Hippocampal formation (tissue), 2 donors: ENCODE measurements at regions not wholly inside any gene's neighbourhood (a gene's known extent, or its start where the extent isn't known, plus 50 kb on each side); places are given as distances from the start of the nearest gene placed in this dataset.

Experiments
- DNase-seq, 2 donors: peaks; one replicate each; lab custom pipeline; 2025; lab: John Stamatoyannopoulos, UW

DNA sequence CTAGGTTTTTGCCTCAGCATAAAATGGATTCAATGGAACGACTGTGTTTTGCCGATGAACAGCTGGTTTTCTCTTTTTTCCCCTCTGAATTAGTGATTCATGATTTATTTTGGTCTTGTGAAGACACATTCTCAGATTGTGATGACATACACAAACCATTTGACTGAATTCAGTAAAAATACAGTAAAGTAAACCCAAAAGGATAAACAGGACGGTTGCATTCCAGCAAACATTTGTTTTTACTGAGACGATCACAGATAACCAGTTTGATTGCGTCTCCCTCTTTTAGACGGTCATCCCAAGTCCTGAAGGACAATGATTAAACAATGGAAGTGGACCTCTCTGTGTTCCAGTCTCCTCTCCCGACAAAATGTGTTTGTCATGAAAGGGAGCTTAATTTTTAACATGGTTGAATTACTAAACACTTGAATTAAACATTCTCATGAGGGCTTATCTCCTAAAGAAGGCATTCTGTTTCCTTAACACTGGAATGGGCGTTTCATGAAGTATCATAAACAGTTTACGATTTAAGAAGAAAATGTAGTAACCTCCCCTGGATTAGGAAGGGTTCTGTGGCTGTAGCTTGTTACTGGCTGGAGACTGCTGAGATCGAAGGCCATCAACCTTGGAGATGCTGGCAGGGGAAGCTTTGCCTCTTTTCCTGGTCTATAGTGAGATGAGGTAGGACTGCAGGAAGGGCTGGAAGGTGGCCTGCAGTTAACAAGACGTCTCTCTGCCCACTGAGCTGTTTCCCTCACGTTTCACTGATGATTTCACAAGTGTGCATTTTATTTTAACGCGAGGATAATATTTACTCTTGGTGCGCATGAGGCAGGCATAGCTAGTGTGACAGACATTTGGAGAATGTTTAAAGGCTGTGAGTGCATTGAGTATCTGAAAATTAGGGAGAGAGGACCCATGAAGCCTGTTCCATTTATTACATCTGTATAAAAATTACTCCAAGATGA, 457.9 kb downstream of the FGF9 start:
- no peak for DNase-seq

DNA sequence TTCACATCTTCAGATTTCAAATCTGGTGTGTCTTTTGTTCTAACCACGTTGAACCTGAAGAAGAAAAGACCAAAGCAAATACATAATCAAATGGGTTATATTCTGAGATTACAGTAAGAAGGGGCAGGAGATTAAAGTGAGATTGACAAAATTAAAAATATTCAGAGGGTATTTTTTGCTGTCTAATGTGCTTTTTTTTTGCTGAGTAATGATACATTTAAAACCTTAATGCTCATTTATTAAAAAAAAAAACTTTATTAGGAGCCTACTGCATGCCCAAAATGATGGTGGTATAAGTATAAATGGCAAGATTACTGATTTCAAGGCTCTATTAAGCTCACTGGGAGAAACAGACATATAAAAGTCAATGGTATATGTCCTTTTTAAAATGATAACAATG, 459.4 kb downstream of the FGF9 start:
- DNase-seq = no peak

DNA sequence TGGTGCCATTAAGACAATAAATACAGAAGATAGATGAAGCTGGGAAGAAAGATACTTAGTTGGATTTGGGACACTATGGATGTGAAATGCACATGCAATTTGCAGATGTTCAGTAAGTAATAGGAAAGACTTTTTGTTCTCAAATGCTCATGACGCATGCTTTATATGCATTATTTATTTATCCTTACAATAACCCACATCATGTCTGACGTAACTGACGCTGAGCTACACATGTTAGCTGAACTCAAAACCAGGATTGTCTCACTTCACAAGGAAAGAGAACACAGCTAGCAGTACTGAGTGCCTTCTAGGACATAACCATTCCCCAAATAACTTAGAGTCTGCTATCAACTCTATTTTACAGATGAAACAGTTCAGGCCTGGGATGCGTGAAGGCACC, 463.4 kb downstream of the FGF9 start:
- no peak for DNase-seq

DNA sequence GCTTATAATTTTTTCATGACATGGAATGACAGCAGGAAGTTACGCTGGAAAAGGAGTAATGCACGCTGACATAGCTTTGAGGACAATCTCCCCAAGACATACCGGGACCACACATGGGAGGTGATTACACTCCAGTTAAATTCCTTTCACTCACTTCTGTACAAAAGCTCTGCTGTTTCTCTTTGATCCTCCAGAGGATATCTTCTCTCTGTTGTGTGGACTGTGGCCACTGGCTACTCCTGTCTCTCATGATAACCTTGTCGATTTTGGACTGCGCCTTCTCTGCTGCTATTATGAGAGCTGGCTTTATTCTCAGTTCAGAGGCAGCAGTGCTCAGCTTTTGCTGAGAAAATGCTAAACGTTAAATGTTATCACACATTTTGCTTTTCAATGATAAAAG, 464.6 kb downstream of the FGF9 start:
- DNase-seq = no peak

DNA sequence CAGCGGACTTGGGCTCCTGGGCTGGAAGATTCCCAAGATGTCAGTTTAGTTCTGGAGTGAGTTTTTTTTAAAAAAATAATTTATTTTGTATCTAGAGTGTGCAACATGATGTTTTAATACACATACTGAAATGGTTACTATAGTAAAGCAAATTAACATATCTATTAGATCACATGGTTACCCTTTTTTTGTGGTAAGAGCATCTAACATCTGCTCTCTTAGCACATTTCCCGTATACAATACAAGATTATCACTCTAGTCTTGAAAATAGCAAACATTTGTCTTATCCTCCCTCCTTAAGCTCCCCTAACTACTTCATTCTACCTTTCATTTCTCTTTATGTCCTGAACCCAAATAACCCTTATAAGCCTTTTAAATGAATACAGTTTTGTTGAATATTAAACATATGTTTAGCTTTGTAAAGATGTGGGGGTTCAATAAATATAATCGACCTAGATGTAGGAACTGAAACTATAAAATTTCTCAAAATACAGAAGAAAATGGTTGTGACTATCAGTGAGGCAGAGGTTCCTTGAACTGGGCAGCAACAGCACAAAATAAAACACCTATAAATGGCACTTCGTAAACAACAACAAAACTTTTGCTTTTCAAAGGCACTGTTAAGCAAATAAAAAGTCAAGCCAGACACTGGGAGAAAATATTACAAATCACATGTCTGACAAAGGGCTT, 466.6 kb downstream of the FGF9 start:
- no peak for DNase-seq

DNA sequence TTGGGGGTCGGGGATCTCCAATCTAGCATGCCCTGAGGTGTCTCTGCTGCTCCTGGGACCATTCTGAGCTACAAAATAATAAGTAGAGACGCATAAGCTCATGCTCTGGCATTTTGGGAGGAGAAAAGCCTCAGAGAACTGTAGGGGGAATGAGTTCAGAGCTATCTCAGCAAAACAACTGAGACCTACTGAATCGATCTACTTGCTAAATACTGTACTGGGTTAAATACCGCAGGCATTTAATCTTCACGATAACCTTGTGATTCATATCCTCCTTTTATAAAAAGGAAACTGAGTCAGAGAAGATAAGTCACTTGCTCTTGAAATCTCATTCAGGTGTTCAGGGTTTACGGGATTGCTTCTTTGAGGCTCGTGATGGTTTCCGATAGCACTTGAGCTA, 468.1 kb downstream of the FGF9 start:
- DNase-seq = no peak

DNA sequence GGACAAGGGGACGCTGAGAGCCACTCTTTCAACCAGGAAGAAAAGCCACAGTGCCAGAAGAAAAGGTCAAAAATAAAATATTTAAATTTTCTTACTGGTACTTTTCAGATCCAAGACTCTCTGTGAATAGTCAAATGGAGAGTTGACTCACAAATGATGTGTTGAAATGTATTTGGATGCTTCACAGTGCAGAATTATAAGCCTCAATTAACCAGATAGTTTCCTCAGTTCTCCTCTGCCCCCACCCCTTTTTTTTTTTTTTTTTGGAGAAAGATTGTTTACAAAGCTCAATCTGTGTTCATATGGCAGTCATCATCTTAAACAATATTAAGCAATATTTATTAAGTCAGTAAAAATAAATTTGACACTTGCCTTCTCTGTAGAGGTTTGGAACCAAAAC, 470.8 kb downstream of the FGF9 start:
- no peak for DNase-seq

DNA sequence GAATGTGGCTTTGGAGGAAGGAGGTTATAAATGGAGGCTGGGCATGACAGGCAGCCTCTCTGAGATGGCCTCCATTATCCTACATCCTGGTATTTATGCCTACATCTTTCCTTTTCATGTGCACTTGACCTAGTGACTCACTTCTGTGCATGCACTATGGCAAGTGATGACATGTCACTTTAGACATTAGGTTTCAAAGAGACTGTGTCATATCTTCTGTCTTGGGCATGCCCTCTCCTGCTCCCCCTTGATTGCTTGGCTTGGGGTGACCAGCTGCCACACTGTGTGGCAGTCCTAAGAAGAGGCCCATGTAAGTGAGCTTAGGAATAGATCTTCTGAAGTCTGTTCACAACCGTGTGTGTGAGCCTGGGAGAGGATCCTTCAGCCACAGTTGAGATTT, 472.8 kb downstream of the FGF9 start:
- DNase-seq = no peak

DNA sequence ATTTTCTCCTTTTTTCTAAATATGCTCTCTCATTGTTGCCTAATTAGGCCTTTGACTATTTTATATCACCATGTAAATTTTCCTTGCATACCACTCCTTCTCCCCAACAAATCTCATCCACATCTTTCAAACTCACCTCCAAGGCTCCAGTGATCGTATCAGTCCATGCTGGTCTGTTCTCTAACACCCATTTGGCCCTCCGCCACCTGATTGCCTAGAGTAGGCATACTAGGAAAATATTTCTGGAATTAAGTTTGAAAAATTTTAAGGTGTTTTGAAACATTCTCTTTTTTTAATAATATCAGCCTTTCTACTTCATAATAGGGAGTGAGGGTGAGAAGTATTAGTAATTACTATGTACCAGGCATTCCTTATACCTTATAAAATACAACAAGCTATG, 473.9 kb downstream of the FGF9 start:
- no peak for DNase-seq

DNA sequence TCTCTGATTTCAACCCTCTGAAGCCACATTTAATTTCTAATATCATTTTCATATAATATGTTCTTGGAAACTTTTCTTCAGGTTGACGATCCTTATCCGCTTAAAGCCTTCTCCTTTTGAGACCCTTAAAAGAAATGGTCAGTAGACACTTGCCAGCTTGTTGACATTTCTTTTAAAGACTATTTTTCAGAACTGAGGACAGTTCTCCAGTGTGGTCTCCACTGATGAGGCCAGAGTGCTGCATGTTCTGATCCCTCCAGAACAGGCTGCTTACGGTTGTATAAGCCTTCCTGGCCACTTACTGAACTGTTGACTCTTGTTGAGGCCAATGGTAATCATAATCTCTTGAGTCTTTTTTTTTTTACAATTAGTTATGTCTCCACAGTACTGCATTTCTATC, 477.3 kb downstream of the FGF9 start:
- DNase-seq = no peak

DNA sequence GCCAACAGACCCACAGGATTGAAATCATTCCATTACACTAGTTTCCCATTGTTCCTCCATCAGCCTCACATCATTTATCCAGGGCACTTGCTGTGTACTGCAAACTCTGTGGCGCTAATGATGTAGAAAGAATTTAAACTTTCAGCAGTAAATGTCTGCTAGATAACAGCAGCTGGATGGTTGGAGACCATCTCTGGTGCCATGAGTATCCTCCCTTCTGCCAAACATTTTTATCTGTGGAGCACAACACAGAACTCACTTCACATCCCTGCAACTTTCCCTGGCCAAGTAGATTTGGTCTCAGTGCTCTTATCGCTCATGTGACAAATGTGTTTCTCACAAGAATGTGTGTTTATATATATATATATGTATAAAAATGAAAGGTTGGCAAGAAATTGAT, 481.9 kb downstream of the FGF9 start:
- no peak for DNase-seq

DNA sequence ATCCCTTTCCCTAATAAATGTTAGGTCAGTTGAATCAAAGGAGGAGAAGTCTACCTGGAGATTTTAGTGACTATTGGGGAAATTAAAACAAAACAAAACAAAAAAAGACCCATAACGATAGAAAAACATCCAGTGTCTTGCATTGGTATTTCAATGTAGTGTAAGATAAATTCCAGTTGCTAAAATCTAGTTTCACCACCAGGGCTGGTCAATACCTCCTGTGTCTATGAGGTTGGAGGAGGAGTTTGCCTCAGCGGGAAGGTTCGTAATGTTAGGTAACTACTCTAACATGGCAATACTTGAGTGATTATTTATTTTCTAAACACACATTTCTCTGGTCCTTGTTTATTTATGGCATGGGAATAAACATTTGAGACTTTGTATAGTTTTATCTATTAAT, 483.2 kb downstream of the FGF9 start:
- no peak for DNase-seq

DNA sequence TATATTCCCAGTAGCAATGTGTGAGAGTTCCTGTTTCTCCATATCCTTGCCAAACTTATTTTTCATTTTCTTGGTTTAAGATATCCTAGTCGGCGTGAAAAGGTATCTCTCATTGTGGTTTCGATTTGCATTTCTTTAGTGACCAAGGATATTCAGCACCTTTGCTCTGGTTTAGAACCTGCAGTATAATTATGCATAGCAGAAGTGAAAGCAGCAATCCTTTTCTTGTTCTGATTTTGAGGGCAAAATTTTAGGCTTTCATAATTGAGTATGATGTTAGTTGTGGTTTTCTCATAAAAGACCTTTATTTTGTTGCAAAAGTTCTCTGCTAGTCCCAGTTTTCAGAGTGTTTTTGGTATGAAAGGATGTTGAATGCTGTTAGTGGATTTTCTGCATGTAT, 491.0 kb downstream of the FGF9 start:
- no peak for DNase-seq

DNA sequence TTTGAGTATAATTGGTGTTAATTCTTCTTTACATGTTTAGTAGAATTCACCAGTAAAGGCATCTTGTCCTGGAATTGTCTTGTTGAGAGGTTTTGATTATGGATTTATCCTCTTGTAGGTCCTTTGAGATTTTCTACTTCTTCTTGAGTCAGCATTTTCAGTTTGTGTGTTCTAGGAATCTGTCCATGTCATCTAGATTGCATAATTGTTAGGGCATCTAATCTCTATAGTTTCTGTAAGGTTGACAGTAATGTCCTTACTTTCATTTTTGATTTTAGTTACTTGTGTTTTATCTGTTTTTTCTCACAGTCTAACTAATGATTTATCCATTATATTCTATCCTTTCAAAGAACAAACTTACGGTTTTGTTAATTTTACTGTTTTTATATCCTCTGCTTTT, 492.0 kb downstream of the FGF9 start:
- no peak for DNase-seq

DNA sequence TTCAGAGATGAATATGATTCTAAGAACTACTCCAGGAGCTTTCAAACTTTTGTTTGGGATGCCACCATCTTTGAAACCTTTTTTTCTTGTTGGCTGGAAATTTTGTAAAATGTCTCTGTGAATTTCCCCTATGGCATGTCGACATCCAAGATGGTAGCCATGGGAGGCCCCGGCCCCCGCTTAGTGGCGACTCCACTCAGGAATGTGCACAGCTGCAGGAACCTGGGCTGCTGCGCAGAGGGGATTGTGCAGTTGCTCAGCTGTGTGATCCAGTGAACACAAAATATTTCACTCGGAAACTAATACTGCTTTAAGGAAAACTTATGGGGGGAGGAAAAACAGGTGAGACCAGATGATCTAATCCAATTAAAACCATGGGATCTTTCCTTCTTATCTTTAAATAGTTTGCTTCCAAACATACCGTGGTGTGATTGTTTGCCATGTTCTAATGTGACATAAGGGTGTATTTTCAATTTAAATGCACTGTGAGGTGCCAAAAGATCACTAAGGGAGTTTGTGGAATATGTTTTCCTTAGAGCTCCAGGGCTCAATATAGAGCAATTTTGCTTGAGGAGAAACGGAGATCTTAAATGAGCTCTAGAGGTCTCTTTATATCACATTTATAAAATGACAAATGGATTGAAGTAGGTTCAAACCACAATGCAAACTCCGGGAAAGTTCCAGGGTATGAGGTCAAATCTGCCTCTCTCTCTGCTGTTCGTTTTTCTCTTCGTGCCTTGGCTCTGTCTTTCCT, 497.7 kb downstream of the FGF9 start:
- DNase-seq = no peak

DNA sequence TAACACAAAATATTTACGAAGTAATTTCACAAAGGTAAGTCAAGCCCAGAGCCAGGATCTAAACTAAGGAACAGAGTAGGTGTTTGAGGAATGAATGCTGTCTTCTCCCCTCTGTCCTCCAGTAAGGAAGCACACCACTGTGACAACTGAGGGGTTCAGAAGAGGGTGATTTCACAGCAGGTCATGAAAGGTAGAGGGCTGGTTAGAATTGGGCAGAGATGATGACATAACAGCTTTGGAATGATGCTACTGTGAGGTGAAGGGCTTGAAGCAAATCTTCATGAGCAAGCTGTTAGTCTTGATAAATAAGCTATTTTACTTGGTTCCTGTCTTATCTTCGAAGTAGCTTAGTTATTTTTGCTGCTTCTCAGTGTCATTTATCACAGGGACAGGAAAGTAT, 498.6 kb downstream of the FGF9 start:
- DNase-seq = no peak

DNA sequence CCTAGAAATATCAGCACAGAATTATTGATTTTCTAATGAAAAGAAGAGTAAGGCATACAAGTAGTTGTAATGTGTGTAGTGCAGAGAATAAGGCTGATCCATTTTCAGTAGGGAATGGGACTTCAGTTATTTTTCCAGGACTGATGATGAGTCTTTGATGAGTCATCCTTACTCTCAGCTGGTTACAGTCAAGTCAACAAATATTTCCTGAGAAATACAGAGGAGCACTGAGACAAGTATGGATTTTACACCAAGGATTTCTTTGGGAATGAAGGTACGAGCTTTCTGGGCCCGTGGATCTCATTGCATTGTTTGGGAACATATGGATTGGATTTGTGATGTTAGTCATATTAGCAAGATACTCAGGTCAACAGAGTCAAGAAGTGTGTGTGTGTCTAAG, 502.7 kb downstream of the FGF9 start:
- no peak for DNase-seq

DNA sequence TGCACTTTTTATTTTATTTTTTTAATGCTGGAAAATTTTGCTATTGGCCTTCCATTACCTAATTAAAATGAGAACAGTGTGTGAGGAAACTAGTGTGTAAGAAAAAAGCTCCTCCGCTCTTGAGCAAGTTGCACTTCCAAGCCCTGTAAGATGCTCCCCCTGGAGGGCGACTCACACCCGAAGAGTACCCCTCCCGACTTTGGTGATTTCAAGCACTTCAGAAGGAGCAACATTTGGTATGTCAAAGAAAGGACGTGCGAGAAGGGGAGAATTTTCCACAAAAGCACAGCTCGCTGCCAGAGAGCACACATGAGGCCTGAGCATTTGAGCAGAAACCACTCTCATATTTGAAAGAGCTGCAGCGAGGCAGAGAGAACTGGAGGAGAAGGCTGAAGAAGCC, 504.4 kb downstream of the FGF9 start:
- DNase-seq = no peak

DNA sequence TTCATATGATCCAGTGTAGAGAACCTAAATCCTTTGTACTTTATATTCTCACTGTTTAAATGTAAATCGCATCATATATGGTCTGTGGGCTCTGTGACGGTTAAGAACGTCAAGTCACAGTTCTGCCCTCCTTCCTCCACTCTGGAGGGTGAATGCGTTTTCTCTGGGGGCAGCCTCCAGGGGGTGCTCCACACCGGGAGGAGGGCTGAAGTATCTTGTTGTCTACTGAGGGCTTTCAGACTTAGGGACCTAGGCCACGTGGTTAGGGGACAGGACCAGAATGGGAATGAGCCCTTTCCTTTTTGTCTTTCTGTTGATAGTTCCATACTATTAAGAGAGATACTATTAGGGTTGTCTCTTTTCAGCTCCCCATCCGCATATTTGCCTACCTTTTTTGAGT, 504.9 kb downstream of the FGF9 start:
- no peak for DNase-seq

DNA sequence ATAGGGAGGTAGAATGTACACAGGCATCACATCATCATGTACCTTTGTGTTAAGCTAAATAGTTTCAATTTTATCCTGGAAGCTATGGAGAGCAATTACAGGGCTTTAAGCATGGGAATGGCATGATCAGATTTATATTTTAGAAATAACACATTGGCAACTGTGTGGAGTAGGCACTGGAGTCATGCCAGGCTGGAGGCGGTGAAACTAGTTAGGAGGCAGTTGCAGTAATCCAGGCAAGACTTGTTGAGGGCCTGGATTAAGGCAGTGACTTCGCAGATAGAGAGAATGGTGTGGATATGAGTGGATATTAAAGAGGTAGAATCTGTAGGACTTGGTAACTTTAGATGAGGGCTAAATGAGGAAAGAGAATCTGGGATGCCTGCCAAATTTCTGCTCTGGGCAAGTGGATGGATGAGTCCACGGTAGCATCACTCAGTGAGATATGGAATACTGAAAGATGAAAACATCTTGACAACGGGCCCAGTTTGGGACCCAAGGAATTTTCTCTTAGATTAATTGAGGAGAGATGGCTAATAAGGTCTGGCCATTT, 506.2 kb downstream of the FGF9 start:
- DNase-seq = no peak

DNA sequence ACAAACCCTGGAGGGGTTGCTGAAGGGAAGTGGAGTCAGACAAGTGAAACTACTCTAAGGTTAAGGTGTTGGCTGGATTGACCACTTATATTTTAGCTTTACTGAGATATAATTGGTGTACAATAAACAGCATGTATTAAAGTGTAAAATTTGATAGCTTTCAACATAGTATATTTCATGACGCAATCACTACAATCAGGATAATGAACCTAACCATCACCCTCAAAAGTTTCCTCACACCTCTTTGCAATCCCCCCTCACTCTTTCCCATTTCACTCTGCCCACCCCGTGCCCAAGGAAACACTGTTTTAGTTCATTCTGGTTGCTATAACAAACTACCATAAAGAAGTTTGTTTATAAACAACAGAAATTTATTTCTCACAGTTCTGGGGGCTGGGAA, 508.0 kb downstream of the FGF9 start:
- no peak for DNase-seq

DNA sequence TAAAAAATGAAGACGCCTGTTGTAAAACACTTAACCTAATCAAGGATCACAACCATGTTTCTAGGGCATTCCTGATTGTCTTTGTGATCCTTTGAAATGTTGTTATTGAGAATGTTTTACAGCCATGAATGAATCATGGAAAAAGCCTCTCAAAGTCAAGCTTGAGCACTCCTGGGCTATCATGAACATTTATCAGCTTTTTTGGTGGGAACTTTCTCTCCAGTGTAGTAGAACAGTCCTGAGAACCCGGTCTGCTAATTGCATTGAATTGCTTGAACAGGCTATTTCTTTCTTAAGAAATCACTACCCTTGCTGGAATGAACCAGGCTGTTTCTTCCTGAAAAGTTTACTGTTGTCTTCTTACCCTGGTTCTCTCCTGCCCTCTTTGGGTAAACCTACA, 516.5 kb downstream of the FGF9 start:
- DNase-seq = no peak
